HG03196 (cell line): ENCODE measurements at regions not wholly inside any gene's neighbourhood (a gene's known extent, or its start where the extent isn't known, plus 50 kb on each side); places are given as distances from the start of the nearest gene placed in this dataset.

Experiments
- ATAC-seq: cut with Tn5 transposase; IDR thresholded peaks from one replicate; pipeline ENCODE4 v1.9.1; 2021; ENCODE audit not compliant: unreplicated experiment

GRCh38 chr12:18207266-18207665, 54.1 kb upstream of the PIK3C2G start:
- ATAC-seq: no peak

GRCh38 chr12:18206198-18206597, 55.1 kb upstream of the PIK3C2G start:
- no peak for ATAC-seq

DNA sequence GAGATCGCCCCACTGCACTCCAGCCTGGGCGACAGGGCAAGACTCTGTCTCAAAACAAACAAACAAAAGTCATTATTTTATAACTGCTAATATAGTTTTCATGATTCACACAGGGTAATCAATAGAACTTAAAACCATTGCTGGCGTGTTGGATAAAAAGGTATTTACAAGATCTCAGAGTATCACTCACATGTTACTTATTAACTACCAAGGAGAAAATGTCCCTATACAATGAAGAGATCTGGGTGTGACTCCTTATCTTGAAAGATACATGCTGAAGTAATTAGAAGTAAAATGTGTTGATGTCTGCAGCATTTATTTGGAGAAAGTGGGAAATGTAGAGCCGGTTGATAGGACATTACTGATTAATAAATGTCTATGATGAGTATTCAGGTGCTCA, 57.3 kb upstream of the PIK3C2G start:
- ATAC-seq: no peak

DNA sequence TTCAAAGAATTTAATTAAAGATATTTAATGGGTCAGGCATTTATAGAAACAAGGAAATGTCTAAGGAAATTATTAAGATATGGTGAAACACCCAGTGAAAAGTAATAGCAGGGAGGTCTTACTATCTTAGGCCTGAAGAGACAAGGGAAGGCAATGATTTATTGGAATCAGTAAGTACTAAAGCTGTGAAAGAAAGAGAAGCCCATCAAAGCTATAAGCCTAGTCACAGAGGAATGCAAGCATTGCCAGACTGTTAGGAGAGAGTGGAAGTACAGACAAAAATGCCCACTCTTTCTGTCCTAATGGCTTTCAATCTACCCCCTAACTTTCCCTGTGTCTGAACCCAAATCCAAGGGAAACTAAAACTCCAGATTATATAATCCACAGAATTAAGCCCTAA, 69.2 kb upstream of the PIK3C2G start:
- no peak for ATAC-seq

DNA sequence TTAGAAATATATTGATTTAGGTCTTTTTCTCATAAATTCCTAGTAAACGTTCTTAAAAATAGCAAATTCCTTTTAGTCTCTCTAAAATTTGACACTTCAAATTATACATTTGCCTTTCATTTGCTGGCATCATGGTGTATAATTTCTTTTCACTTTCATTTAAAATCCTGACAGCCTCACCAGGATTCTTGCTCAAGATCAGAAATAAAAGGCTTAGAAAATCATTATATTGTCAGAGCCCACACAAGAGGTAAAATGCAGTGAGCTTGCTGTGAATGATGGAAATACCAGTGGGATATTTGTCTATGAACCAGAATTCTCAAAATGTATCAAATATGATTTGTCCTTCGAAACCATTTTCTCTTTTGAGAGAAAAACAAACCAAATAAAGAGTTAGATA, 78.2 kb upstream of the PIK3C2G start:
- no peak for ATAC-seq

- ATAC-seq: no peak
These were observed 81.6 kb upstream of the RERGL start for GRCh38 chr12:18171571-18171970.

GRCh38 chr12:18168016-18168415, 78.0 kb upstream of the RERGL start:
- no peak for ATAC-seq

DNA sequence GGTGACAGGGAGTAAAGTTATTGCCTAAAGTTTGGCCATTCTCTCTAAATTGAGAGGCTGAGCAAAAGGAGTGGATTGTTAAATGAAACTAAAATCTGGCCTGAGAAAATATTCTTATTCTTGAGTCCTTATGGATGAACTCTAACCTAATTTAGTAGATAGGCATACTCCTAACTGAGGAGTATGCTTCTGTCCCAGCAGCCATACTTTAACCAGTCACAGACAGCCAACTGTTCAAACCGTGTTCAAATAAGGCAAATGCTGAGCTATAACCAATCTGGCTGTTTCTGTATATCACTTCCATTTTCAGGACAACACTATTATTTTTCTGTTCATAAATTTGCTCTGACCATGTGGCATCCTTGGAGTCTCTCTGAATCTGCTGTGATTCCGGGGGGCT, 75.9 kb upstream of the RERGL start:
- peak; percentile 42 for ATAC-seq

GRCh38 chr12:18165422-18165871, 75.5 kb upstream of the RERGL start:
- peak; percentile 99 for ATAC-seq

- no peak for ATAC-seq
These were observed 70.9 kb upstream of the RERGL start for GRCh38 chr12:18160901-18161300.

- ATAC-seq: no peak
These were observed 69.0 kb upstream of the RERGL start for GRCh38 chr12:18158774-18159557.

DNA sequence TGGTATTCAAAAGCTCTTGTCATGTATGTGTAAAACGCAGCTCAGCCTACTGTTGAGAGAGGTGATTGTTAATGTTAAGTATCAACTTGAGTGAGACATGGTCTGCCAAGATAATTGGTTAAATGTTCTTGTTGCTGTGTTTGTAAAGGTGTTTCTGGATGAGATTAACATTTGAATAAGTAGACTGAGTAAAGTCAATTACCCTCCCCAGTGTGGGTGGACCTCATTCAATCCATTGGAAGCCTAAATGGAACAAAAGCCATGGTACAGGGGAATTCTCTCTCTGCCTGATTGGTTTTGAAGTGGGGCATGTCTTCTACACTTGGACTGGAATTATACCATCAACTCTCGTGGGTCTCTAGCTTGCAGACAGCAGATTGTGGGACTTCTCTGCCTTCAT, 63.8 kb upstream of the RERGL start:
- ATAC-seq: no peak

- no peak for ATAC-seq
These were observed 61.0 kb upstream of the RERGL start for GRCh38 chr12:18151036-18151435.

GRCh38 chr12:18148961-18149360, 59.0 kb upstream of the RERGL start:
- no peak for ATAC-seq

GRCh38 chr12:18146363-18146762, 56.4 kb upstream of the RERGL start:
- no peak for ATAC-seq

DNA sequence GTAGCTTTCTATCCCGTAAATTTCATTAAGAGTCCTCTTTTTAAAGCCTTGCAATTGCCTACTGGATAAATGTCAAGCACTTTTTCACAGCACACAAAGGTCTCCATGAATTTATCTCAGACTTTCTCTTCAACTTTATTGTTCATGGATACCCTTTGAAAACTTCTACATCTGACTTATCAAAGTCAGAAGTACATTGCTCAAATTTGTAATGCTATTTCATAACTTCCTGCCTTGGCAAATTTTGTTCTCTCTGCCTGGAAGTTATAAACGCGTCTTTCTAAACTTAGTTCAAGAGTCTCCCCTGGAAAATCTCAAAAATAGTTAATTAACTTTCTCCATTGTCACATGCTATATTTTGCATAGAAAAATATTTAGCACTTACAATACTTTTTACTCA, 55.9 kb upstream of the RERGL start:
- ATAC-seq: no peak

GRCh38 chr12:18141048-18141982, 51.3 kb upstream of the RERGL start:
- no peak for ATAC-seq

GRCh38 chr12:18139989-18140596, 50.1 kb upstream of the RERGL start:
- no peak for ATAC-seq
